ENCODE measurements at regions not wholly inside any gene's neighbourhood (a gene's known extent, or its start where the extent isn't known, plus 50 kb on each side); places are given as distances from the start of the nearest gene placed in this dataset.

GRCh38 chr4:32142075-32142474, 1421.9 kb downstream of the PCDH7 start:
- Histone ChIP-seq H3K27ac (no peak overlapping the region), H3K9me2 (replicated peaks; ENCODE audit: insufficient read depth) (no peaks in the 10 kb centered on the region), H3K9me3 (ENCODE audit: low read depth) (no peaks in the 10 kb centered on the region), H3K4me3 (no peak overlapping the region), H3K36me3 (replicated peaks; ENCODE audit: insufficient read depth, low read depth) (no peaks in the 10 kb centered on the region), H3K27me3 (no peaks in the 10 kb centered on the region), H4K20me1 (ENCODE audit: insufficient read depth, poor library complexity, severe bottlenecking) (no peaks in the 10 kb centered on the region), H2AFZ (no peak overlapping the region), H3K4me2 (no peak overlapping the region), H3K79me2 (no peaks in the 10 kb centered on the region), H3K4me1 (ENCODE audit: insufficient read depth) (no peaks in the 10 kb centered on the region)
- DNase-seq (ENCODE audit: low spot score): no peak
- no peak for TF ChIP-seq CTCF (IDR thresholded peaks at IDR 0.05; ENCODE audit: poor library complexity)
- no peak for TF ChIP-seq EZH2 (IDR thresholded peaks at IDR 0.05; ENCODE audit: borderline replicate concordance)

GRCh38 chr4:32145987-32146386, 1425.8 kb downstream of the PCDH7 start:
- H3K9me3 ChIP-seq (ENCODE audit: low read depth): no peaks in the 10 kb centered on the region
- no peak for DNase-seq (ENCODE audit: low spot score)
- H3K79me2 ChIP-seq: no peaks in the 10 kb centered on the region
- no peaks in the 10 kb centered on the region for H3K27me3 ChIP-seq
- H3K36me3 ChIP-seq (replicated peaks; ENCODE audit: insufficient read depth, low read depth): no peaks in the 10 kb centered on the region
- WGBS (ENCODE audit: low lambda C conversion rate, missing lambda C conversion rate): 84% methylated on average over 5 of the region's 5 CpGs
- TF ChIP-seq CTCF (IDR thresholded peaks at IDR 0.05; ENCODE audit: poor library complexity) (no peak), EZH2 (IDR thresholded peaks at IDR 0.05; ENCODE audit: borderline replicate concordance) (no peak), EZH2phosphoT487 (IDR thresholded peaks at IDR 0.05; ENCODE audit: low read depth, severe bottlenecking, unreplicated experiment) (no peak)
- no peak overlapping the region for H2AFZ ChIP-seq
- H3K4me3 ChIP-seq: no peak overlapping the region
- no peak overlapping the region for H3K4me2 ChIP-seq
- H3K27ac ChIP-seq: no peak overlapping the region
- no peaks in the 10 kb centered on the region for H3K9me2 ChIP-seq (replicated peaks; ENCODE audit: insufficient read depth)
- no peaks in the 10 kb centered on the region for H3K4me1 ChIP-seq (ENCODE audit: insufficient read depth)
- no peaks in the 10 kb centered on the region for H4K20me1 ChIP-seq (ENCODE audit: insufficient read depth, poor library complexity, severe bottlenecking)

- H3K4me3 ChIP-seq: no peak overlapping the region
- 63% methylated on average over 5 of the region's 5 CpGs for WGBS (ENCODE audit: low lambda C conversion rate, missing lambda C conversion rate)
- no peaks in the 10 kb centered on the region for H3K9me2 ChIP-seq (replicated peaks; ENCODE audit: insufficient read depth)
- H3K79me2 ChIP-seq: no peaks in the 10 kb centered on the region
- no peak overlapping the region for H3K27ac ChIP-seq
- H2AFZ ChIP-seq: no peak overlapping the region
- H4K20me1 ChIP-seq (ENCODE audit: insufficient read depth, poor library complexity, severe bottlenecking): no peaks in the 10 kb centered on the region
- peak overlapping the region; percentile 52 for H3K4me2 ChIP-seq
- no peaks in the 10 kb centered on the region for H3K36me3 ChIP-seq (replicated peaks; ENCODE audit: insufficient read depth, low read depth)
- no peaks in the 10 kb centered on the region for H3K4me1 ChIP-seq (ENCODE audit: insufficient read depth)
- H3K9me3 ChIP-seq (ENCODE audit: low read depth): no peaks in the 10 kb centered on the region
- no peak for DNase-seq (ENCODE audit: low spot score)
- no peaks in the 10 kb centered on the region for H3K27me3 ChIP-seq
- TF ChIP-seq CTCF (IDR thresholded peaks at IDR 0.05; ENCODE audit: poor library complexity) (no peak), EZH2phosphoT487 (IDR thresholded peaks at IDR 0.05; ENCODE audit: low read depth, severe bottlenecking, unreplicated experiment) (no peak), EZH2 (IDR thresholded peaks at IDR 0.05; ENCODE audit: borderline replicate concordance) (no peak)
These were observed 1427.4 kb downstream of the PCDH7 start for GRCh38 chr4:32147446-32148085.
